ENCODE measurements at regions not wholly inside any gene's neighbourhood (a gene's known extent, or its start where the extent isn't known, plus 50 kb on each side); places are given as distances from the start of the nearest gene placed in this dataset.
"Not testable (repeated sequence)": the region's sequence is repeated elsewhere in the genome, so short reads cannot be mapped to it uniquely, and the experiment has no call there.

DNA sequence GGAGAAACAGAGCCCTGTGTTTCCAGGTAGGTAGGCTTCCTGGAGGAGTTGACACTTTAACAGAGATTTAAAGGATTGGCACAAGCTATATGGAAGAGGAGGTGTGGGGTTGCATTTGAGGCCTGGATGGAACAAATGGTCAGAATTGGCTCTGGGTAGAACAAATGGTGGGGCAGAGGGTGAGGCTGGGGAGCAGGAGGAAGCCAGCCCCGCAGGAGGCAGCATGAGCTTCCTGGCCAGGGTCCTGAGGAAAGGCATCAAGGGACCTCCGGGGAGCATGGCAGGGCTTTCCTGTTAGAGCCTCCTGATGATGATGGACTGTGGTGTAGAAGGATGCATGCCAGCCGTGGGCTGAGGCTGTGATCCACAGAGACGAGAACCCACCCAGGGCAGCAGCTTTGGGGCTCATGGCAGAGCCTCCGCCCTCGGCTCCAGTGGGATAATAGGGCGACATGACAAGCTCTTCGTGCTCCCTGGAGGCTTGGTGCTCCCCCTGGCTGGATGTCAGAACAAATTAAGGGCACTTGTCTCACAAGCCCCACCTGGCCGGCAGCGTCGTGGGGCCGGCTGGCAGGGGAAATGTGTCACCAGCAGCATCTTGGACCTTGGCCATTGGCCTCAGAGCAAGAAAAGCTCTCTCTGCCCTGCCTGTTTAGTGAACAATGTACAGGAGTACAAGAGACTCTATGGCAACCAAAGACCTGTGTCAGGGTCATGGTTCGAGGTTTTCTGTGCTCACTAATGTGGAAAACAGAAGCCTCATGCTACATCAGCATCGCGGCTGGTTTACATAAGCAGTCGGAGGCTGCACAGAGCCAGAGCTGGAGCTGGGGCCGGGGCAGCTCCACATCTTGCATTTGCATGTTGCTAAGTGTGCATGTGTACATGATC is 153.5 kb downstream of the MYCN start:
- TF ChIP-seq SUZ12 (IDR thresholded peaks at IDR 0.05; ENCODE audit: extremely low read depth, insufficient read depth, insufficient read length) (no peak), ZNF274 (IDR thresholded peaks at IDR 0.05; ENCODE audit: low read depth, low read length) (no peak), YY1 (IDR thresholded peaks at IDR 0.05; ENCODE audit: insufficient read depth, insufficient read length) (no peak)
- Histone ChIP-seq H3K36me3 (ENCODE audit: insufficient read depth, insufficient read length, low read length) (no peaks in the 10 kb centered on the region), H3K27me3 (ENCODE audit: insufficient read depth, insufficient read length) (no peaks in the 10 kb centered on the region), H3K9ac (ENCODE audit: insufficient read length, low read depth) (no peak overlapping the region), H3K4me1 (ENCODE audit: insufficient read depth, insufficient read length) (no peaks in the 10 kb centered on the region), H3K9me3 (ENCODE audit: insufficient read depth, low read length) (no peaks in the 10 kb centered on the region), H3K4me3 (ENCODE audit: insufficient read length, low read depth) (no peak overlapping the region)
- no peak for DNase-seq (ENCODE audit: low read depth, low spot score)

DNA sequence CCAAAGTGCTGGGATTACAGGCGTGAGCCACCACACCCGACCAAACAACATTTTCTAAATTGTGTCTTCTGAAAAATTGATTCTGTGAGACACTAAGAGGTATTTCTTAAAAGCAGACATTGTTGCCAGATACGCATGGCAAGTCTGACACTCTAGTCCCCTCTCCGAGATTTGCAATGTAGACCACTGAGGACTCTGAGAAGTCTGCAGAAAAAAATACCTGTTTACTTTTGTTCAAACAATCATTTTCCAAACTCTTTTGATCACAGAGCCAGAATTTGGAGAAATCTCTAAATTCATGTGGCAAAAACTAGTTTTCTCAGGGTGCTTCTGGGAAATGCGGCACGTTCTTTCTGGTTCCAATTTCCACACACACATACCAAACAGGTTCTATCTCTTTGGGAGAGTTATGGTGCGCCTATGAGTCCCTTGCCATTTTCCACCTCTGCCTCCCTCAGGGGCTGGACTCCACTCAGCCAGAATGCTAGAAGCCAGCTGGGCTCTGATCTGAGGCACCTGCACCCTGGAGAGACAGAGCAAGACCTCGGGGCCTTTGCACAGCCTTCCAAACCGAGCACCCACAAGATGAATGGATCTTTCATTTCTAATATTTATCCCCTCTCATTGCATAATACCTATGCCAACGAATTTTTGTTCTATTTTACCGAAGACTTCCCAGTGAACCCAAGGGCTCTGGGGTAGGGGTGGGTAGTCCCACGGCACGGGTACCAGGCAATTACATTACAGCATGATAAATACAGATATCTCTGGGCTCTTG is 152.7 kb downstream of the MYCN start:
- no peak for DNase-seq (ENCODE audit: low read depth, low spot score)
- TF ChIP-seq SUZ12 (IDR thresholded peaks at IDR 0.05; ENCODE audit: extremely low read depth, insufficient read depth, insufficient read length): no peak
- no peak for TF ChIP-seq YY1 (IDR thresholded peaks at IDR 0.05; ENCODE audit: insufficient read depth, insufficient read length)
- no peak for TF ChIP-seq ZNF274 (IDR thresholded peaks at IDR 0.05; ENCODE audit: low read depth, low read length)
- no peak overlapping the region for H3K9ac ChIP-seq (ENCODE audit: insufficient read length, low read depth)
- no peaks in the 10 kb centered on the region for H3K4me1 ChIP-seq (ENCODE audit: insufficient read depth, insufficient read length)
- no peaks in the 10 kb centered on the region for H3K36me3 ChIP-seq (ENCODE audit: insufficient read depth, insufficient read length, low read length)
- no peaks in the 10 kb centered on the region for H3K27me3 ChIP-seq (ENCODE audit: insufficient read depth, insufficient read length)
- no peak overlapping the region for H3K4me3 ChIP-seq (ENCODE audit: insufficient read length, low read depth)
- no peaks in the 10 kb centered on the region for H3K9me3 ChIP-seq (ENCODE audit: insufficient read depth, low read length)

- H3K9ac ChIP-seq (ENCODE audit: insufficient read length, low read depth): no peak overlapping the region
- H3K9me3 ChIP-seq (ENCODE audit: insufficient read depth, low read length): no peaks in the 10 kb centered on the region
- no peaks in the 10 kb centered on the region for H3K27me3 ChIP-seq (ENCODE audit: insufficient read depth, insufficient read length)
- no peaks in the 10 kb centered on the region for H3K4me1 ChIP-seq (ENCODE audit: insufficient read depth, insufficient read length)
- H3K36me3 ChIP-seq (ENCODE audit: insufficient read depth, insufficient read length, low read length): no peaks in the 10 kb centered on the region
- TF ChIP-seq ZNF274 (IDR thresholded peaks at IDR 0.05; ENCODE audit: low read depth, low read length): no peak
- no peak overlapping the region for H3K4me3 ChIP-seq (ENCODE audit: insufficient read length, low read depth)
- DNase-seq (ENCODE audit: low read depth, low spot score): no peak
Measured at GRCh38 chr2:16091576-16092282, 151.4 kb downstream of the MYCN start.

DNA sequence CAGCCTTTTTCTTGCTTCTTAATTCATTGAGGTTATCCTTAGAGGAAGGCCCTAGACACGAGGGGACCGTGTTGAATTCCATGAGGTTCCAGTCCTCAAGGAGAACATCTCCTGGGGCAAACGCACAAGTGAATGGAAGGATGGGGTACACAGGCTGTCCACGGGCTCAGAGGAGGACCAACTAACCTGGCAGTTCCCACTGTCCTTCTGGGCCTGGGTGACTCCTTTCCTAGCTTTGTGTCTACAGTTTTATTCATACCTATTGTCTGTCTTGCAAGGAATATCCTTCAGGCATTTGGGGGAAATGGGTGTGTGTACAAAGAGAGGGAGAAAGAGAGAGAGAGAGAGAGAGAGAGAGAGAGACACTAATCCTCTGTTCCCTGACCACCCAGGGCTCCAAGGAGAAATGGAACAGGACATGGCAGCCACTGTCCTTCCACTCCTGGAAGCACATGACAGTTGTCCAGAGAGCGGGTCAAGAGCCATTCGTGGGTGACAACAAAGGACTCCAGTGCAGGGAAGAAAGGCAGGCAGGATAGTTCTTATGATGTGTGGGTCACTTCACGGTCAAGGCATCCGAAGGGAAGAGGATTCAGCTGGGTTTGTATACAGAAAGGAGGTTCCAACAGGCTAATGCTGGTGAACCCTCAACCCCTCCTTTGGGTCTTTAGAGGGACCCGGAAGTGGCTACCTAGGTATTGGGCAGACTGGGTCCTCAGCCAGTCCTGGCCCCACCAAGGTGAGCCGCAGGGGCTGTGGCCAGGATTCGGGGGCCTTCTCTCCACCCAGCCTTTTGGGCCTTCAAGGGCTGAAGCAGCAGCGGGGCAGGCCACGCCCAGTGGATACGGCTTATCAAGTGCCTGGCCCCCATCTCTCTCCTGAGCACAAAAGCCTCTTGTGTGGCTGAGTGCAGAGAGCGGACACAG is 150.6 kb downstream of the MYCN start:
- H3K36me3 ChIP-seq (ENCODE audit: insufficient read depth, insufficient read length, low read length): no peaks in the 10 kb centered on the region
- no peak overlapping the region for H3K9ac ChIP-seq (ENCODE audit: insufficient read length, low read depth)
- no peaks in the 10 kb centered on the region for H3K9me3 ChIP-seq (ENCODE audit: insufficient read depth, low read length)
- TF ChIP-seq YY1 (IDR thresholded peaks at IDR 0.05; ENCODE audit: insufficient read depth, insufficient read length) (no peak), ZNF274 (IDR thresholded peaks at IDR 0.05; ENCODE audit: low read depth, low read length) (no peak), SUZ12 (IDR thresholded peaks at IDR 0.05; ENCODE audit: extremely low read depth, insufficient read depth, insufficient read length) (no peak)
- H3K4me1 ChIP-seq (ENCODE audit: insufficient read depth, insufficient read length): no peaks in the 10 kb centered on the region
- no peak overlapping the region for H3K4me3 ChIP-seq (ENCODE audit: insufficient read length, low read depth)
- no peaks in the 10 kb centered on the region for H3K27me3 ChIP-seq (ENCODE audit: insufficient read depth, insufficient read length)
- DNase-seq (ENCODE audit: low read depth, low spot score): no peak

DNA sequence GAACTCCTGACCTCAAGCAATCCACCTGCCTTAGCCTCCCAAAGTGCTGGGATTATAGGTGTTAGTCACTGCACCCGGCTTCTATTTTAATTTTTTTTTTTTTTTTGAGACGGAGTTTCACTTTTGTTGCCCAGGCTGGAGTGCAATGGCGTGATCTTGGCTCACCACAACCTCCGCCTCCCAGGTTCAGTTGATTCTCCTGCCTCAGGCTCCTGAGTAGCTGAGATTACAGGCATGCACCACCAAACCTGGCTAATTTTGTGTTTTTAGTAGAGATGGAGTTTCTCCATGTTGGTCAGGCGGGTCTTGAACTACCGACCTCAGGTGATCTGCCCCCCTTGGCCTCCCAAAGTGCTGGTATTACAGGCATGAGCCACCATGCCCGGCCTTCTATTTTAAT is 149.1 kb downstream of the MYCN start:
- H3K4me1 ChIP-seq (ENCODE audit: insufficient read depth, insufficient read length); H3K9ac ChIP-seq (ENCODE audit: insufficient read length, low read depth); DNase-seq (ENCODE audit: low read depth, low spot score); H3K4me3 ChIP-seq (ENCODE audit: insufficient read length, low read depth); H3K27me3 ChIP-seq (ENCODE audit: insufficient read depth, insufficient read length); H3K9me3 ChIP-seq (ENCODE audit: insufficient read depth, low read length); H3K36me3 ChIP-seq (ENCODE audit: insufficient read depth, insufficient read length, low read length): not testable (repeated sequence)

GRCh38 chr2:16088802-16089112 is 148.4 kb downstream of the MYCN start:
- no peaks in the 10 kb centered on the region for H3K4me1 ChIP-seq (ENCODE audit: insufficient read depth, insufficient read length)
- H3K4me3 ChIP-seq (ENCODE audit: insufficient read length, low read depth): no peak overlapping the region
- H3K9ac ChIP-seq (ENCODE audit: insufficient read length, low read depth): no peak overlapping the region
- TF ChIP-seq ZNF274 (IDR thresholded peaks at IDR 0.05; ENCODE audit: low read depth, low read length) (no peak), SUZ12 (IDR thresholded peaks at IDR 0.05; ENCODE audit: extremely low read depth, insufficient read depth, insufficient read length) (no peak), YY1 (IDR thresholded peaks at IDR 0.05; ENCODE audit: insufficient read depth, insufficient read length) (no peak)
- no peaks in the 10 kb centered on the region for H3K9me3 ChIP-seq (ENCODE audit: insufficient read depth, low read length)
- no peaks in the 10 kb centered on the region for H3K36me3 ChIP-seq (ENCODE audit: insufficient read depth, insufficient read length, low read length)
- no peak for DNase-seq (ENCODE audit: low read depth, low spot score)
- no peaks in the 10 kb centered on the region for H3K27me3 ChIP-seq (ENCODE audit: insufficient read depth, insufficient read length)
